Cardiac muscle cell (in vitro differentiated cells and primary cell): ENCODE measurements at regions not wholly inside any gene's neighbourhood (a gene's known extent, or its start where the extent isn't known, plus 50 kb on each side); places are given as distances from the start of the nearest gene placed in this dataset.
A peak's percentile ranks its signal among the peaks of the same experiment; 100 is the strongest.

Experiments used
- DNase-seq, 2 donors: peaks; one replicate each; pipeline versions ENCODE4 v3.0.0 to v3.0.0-alpha.2; 2010 to 2017; ENCODE audit warnings: low read depth in 1 of 2, low spot score in 1 of 2
- H3K27ac ChIP-seq: fragments of 200-600 bp; sonication (generic); 2 replicates; pipeline ENCODE4 v1.5.1; 2016
- H3K27me3 ChIP-seq: fragments of 200-600 bp; sonication (generic); 2 replicates; pipeline ENCODE4 v1.6.0; 2016; ENCODE audit warnings: control low read depth
- H3K36me3 ChIP-seq: fragments of 200-600 bp; sonication (generic); 2 replicates; pipeline ENCODE4 v1.5.1; 2016; ENCODE audit warnings: control low read depth
- H3K4me1 ChIP-seq: fragments of 200-600 bp; sonication (generic); 2 replicates; pipeline ENCODE4 v1.8.1; 2017; ENCODE audit warnings: low read depth, mild to moderate bottlenecking, mixed run types
- H3K4me3 ChIP-seq: fragments of 200-600 bp; sonication (generic); 2 replicates; pipeline ENCODE4 v1.5.1; 2016; ENCODE audit warnings: mild to moderate bottlenecking
- H3K9me3 ChIP-seq: fragments of 200-600 bp; sonication (generic); 2 replicates; pipeline ENCODE4 v1.5.1; 2017; ENCODE audit warnings: low read depth, mild to moderate bottlenecking, control low read depth
- TF ChIP-seq, protein P1 (sequence below): IDR thresholded peaks from 2 replicates; pipeline ENCODE4 v1.5.1; 2012; ENCODE audit warnings: low read depth, mild to moderate bottlenecking, low read length

- peak in 1 of 2 donors; percentile 57 for DNase-seq
- Histone ChIP-seq H3K4me3 (no peak overlapping the region), H3K4me1 (no peaks in the 10 kb centered on the region), H3K9me3 (no peaks in the 10 kb centered on the region), H3K36me3 (no peaks in the 10 kb centered on the region), H3K27me3 (no peaks in the 10 kb centered on the region), H3K27ac (no peak overlapping the region)
- TF ChIP-seq, protein P1, sequence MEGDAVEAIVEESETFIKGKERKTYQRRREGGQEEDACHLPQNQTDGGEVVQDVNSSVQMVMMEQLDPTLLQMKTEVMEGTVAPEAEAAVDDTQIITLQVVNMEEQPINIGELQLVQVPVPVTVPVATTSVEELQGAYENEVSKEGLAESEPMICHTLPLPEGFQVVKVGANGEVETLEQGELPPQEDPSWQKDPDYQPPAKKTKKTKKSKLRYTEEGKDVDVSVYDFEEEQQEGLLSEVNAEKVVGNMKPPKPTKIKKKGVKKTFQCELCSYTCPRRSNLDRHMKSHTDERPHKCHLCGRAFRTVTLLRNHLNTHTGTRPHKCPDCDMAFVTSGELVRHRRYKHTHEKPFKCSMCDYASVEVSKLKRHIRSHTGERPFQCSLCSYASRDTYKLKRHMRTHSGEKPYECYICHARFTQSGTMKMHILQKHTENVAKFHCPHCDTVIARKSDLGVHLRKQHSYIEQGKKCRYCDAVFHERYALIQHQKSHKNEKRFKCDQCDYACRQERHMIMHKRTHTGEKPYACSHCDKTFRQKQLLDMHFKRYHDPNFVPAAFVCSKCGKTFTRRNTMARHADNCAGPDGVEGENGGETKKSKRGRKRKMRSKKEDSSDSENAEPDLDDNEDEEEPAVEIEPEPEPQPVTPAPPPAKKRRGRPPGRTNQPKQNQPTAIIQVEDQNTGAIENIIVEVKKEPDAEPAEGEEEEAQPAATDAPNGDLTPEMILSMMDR = no peak
These were observed 178.2 kb downstream of the ANAPC1 start for GRCh38 chr2:111705711-111706336.

GRCh38 chr2:111706481-111707001 is 177.5 kb downstream of the ANAPC1 start:
- Histone ChIP-seq H3K36me3 (no peaks in the 10 kb centered on the region), H3K27ac (no peak overlapping the region), H3K4me1 (no peaks in the 10 kb centered on the region), H3K9me3 (no peaks in the 10 kb centered on the region), H3K4me3 (no peak overlapping the region), H3K27me3 (no peaks in the 10 kb centered on the region)
- DNase-seq = no peak
- TF ChIP-seq, protein P1 = no peak

DNA sequence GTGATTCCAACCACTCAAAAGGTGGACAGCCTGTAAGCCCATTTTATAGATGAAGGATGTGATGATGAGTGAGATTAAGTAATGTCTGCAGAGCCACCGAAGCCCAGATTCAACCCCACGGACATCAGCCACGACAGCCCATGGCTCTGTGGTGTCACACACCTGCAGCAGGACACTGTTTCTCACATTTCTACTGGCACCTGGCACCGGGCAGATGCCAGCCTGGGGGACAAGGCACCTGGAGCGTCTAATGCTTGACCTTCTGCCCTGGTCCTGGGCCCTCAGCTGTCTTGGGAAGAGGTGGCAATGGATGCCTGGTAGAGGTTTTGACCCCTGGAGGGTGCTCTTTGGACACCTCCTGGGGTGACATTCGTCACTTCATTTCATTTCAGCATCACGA is 176.3 kb downstream of the ANAPC1 start:
- TF ChIP-seq, protein P1 = no peak
- H3K36me3 ChIP-seq = no peaks in the 10 kb centered on the region
- H3K27me3 ChIP-seq = no peaks in the 10 kb centered on the region
- no peaks in the 10 kb centered on the region for H3K9me3 ChIP-seq
- H3K4me1 ChIP-seq = no peaks in the 10 kb centered on the region
- H3K27ac ChIP-seq = no peak overlapping the region
- H3K4me3 ChIP-seq = no peak overlapping the region
- DNase-seq = no peak

DNA sequence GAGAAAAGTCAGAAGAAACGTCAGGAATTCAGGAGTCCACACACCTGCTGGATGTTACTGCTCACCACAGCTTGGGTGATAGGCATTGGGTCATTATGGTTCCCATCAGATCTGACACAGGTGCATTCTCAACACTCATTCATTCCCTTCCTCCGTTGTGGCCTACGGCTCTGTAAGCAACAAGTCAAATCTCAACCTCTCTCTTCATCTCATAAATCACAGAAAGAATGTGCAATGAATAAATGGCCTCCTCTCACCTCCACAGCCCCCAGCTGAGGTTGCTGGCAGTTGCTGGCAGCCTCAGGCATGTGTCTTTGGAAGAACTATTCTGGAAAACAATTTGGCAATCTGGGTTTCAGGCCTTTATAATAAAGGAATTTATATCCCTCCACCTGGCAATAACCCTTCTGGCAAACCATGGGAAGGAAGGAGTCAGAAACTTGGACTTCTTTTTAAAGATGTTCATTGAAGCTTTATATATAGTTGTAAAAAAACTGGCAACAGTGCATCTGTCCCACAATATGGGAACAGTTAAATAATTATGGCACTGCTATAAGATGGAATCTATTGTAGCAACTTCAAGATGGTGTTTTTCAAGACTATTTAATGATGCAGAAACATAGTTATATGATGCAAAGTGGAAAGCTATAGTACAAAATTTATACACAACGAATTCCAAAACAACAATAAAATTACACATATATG is 175.4 kb downstream of the ANAPC1 start:
- TF ChIP-seq, protein P1 = no peak
- Histone ChIP-seq H3K4me3 (no peak overlapping the region), H3K36me3 (no peaks in the 10 kb centered on the region), H3K27ac (no peak overlapping the region), H3K9me3 (no peaks in the 10 kb centered on the region), H3K4me1 (no peaks in the 10 kb centered on the region), H3K27me3 (no peaks in the 10 kb centered on the region)
- no peak for DNase-seq

DNA sequence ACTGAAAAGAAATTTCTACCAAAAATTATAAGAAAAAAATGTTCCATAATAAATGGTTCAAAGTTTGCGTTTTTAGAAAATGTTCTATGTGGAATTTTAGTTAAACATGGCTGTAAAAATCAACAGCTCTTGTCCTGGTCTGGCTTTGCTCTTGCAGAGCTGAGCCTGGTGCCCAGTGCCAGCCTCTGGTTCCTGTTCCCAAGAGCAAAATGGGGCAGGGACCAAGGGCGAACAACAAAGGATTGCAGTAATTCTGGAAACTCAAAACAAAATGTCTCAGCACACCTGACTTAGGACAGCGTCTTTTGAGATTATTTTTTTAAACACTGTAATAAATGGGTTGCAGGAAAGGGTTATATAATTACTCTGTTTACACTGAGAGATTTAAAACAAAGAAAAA is 174.7 kb downstream of the ANAPC1 start:
- no peak overlapping the region for H3K4me3 ChIP-seq
- no peaks in the 10 kb centered on the region for H3K27me3 ChIP-seq
- no peaks in the 10 kb centered on the region for H3K36me3 ChIP-seq
- no peak overlapping the region for H3K27ac ChIP-seq
- TF ChIP-seq, protein P1 = no peak
- no peaks in the 10 kb centered on the region for H3K9me3 ChIP-seq
- DNase-seq = no peak
- H3K4me1 ChIP-seq = no peaks in the 10 kb centered on the region
